ENCODE measurements at regions not wholly inside any gene's neighbourhood (a gene's known extent, or its start where the extent isn't known, plus 50 kb on each side); places are given as distances from the start of the nearest gene placed in this dataset.

DNA sequence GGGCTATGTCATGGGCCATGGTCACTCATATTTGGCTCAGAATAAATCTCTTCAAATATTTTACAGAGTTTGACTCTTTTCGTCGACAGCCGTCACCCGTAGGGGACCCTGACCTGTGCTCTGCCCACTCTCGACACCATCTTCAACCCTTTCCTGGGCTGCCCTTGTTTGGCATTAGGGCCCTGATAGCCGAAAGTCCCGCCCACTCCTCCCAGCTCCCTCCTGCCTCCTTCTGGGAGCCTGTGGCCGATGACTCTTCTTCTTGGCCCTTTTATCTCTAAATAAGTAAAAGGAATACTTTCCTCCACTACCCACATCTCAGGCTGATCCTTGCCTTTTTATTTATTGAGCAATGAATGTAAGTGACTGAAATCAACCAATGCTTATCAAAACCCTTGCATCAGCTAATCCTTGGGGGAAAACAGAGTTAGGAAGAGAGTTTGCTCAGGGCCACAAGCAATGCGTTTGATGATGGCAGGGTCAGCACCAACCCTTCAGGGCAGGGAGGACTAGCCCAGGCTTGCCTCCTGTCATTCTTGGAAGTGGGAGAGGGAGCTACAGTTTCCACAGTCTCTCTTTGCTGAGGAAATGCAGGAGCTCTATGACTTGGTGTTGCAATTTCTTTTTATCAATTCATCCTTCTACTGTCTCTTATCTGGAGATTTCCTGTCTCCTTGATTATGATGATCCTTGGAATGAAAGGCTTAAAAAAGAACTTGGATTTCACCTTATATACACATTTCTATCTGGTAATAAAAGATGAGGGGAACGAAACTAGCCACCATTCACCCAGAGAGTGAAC, 218.2 kb upstream of the PODXL start:
- Histone ChIP-seq H3K36me3 (no peaks in the 10 kb centered on the region), H3K4me1 (no peaks in the 10 kb centered on the region), H3K4me3 (no peak overlapping the region), H3K27me3 (no peaks in the 10 kb centered on the region), H3K27ac (no peak overlapping the region), H3K9me3 (no peaks in the 10 kb centered on the region), H3K9ac (ENCODE audit: low read depth in 2 of 2, low read length in 2 of 2) (no peak overlapping the region)
- TF ChIP-seq, protein P1, sequence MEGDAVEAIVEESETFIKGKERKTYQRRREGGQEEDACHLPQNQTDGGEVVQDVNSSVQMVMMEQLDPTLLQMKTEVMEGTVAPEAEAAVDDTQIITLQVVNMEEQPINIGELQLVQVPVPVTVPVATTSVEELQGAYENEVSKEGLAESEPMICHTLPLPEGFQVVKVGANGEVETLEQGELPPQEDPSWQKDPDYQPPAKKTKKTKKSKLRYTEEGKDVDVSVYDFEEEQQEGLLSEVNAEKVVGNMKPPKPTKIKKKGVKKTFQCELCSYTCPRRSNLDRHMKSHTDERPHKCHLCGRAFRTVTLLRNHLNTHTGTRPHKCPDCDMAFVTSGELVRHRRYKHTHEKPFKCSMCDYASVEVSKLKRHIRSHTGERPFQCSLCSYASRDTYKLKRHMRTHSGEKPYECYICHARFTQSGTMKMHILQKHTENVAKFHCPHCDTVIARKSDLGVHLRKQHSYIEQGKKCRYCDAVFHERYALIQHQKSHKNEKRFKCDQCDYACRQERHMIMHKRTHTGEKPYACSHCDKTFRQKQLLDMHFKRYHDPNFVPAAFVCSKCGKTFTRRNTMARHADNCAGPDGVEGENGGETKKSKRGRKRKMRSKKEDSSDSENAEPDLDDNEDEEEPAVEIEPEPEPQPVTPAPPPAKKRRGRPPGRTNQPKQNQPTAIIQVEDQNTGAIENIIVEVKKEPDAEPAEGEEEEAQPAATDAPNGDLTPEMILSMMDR (IDR thresholded peaks at IDR 0.05) = no peak
- no peak for DNase-seq
- intact Hi-C loops (cut with DNase I) = no loop called here

DNA sequence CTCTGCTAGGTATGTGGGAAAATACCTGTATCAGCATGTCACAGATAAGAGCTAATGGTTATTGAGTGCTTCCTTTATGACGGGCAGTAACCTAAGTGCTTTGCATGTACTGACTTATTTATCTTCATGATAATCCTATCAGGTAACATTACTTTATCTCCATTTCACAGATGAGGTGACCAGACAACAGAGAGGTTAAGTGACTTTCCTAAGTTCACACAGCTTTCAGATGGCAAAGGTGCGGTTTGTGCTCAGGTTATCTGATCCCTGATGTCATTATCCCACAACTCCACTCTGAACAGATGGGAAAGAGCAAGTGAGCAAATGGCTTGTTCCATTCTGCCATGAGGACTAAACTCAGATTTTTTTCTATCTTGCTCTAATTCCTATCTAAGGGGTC, 217.0 kb upstream of the PODXL start:
- H3K4me3 ChIP-seq = no peak overlapping the region
- H3K4me1 ChIP-seq = no peaks in the 10 kb centered on the region
- H3K36me3 ChIP-seq = no peaks in the 10 kb centered on the region
- no peaks in the 10 kb centered on the region for H3K27me3 ChIP-seq
- TF ChIP-seq, protein P1 (IDR thresholded peaks at IDR 0.05) = no peak
- no peak for DNase-seq
- H3K27ac ChIP-seq = no peak overlapping the region
- H3K9ac ChIP-seq (ENCODE audit: low read depth in 2 of 2, low read length in 2 of 2) = no peak overlapping the region
- intact Hi-C loops (cut with DNase I) = loop anchor here (2.0 kb wide), 1 partner anchor 37 kb away; no protein-coding TSS in a partner anchor
- H3K9me3 ChIP-seq = no peaks in the 10 kb centered on the region

DNA sequence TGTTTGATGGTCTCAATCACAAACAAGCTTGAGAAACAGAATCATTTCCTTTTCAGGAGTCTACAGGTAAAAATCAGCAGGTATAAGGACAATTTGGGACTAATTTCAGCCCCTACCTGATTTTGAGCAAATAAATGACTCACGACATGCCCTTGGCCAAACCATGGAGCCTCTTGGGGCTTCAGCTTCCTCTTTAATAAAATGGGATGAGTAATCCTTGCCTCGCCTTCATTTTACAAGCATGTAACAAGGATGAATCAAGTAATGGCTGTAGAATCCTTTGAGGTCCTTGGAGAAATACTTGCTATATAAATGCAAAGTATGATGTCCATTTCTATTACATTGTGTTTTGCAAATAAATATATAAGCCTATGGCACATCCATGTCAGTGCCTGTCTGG, 212.8 kb upstream of the PODXL start:
- H3K9me3 ChIP-seq = no peaks in the 10 kb centered on the region
- TF ChIP-seq, protein P1 (IDR thresholded peaks at IDR 0.05) = no peak
- H3K36me3 ChIP-seq = no peaks in the 10 kb centered on the region
- intact Hi-C loops (cut with DNase I) = no loop called here
- H3K27me3 ChIP-seq = no peaks in the 10 kb centered on the region
- no peak overlapping the region for H3K9ac ChIP-seq (ENCODE audit: low read depth in 2 of 2, low read length in 2 of 2)
- no peaks in the 10 kb centered on the region for H3K4me1 ChIP-seq
- no peak overlapping the region for H3K4me3 ChIP-seq
- no peak overlapping the region for H3K27ac ChIP-seq
- no peak for DNase-seq

DNA sequence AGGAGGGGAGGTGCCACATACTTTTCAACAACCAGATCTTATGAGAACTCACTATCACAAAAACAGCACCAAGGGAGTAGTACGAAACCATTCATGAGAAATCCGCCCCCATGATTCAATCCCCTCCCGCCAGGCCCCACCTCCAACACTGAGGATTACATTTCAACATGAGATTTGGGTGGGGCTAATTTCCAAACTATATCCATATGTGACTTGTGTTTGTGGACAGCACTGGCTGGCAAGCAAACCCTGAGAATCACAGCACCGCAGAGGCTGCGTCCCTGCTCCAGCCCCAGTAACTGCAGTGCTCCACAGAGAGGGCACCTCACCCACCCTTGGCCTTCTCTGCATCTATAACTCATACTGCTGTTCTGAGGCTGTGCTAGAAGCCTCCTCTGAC, 211.2 kb upstream of the PODXL start:
- TF ChIP-seq, protein P1 (IDR thresholded peaks at IDR 0.05) = no peak
- Histone ChIP-seq H3K36me3 (no peaks in the 10 kb centered on the region), H3K27ac (no peak overlapping the region), H3K4me1 (no peaks in the 10 kb centered on the region), H3K27me3 (no peaks in the 10 kb centered on the region), H3K4me3 (no peak overlapping the region), H3K9me3 (no peaks in the 10 kb centered on the region), H3K9ac (ENCODE audit: low read depth in 2 of 2, low read length in 2 of 2) (no peak overlapping the region)
- no peak for DNase-seq
- intact Hi-C loops (cut with DNase I) = no loop called here

DNA sequence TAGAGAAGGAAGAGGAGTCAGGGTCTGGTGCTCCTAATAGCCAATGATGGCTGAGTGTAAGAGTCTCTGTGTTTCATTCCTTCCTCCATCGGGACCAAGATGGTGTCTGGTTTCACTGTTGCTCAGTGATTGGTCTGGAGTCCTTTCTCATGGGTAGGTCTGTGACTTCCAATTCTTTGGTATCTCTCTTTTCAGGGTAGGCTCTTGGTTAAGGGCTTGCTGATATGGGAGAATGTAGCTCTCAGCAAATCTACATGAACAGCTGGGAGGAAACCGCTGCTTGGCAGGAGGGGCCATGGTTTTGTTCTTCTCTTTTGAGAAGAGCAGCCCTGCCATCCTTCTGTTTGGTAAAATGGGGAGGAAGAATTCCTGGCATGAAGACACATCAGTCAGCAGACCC, 209.1 kb upstream of the PODXL start:
- no peaks in the 10 kb centered on the region for H3K27me3 ChIP-seq
- no peaks in the 10 kb centered on the region for H3K36me3 ChIP-seq
- intact Hi-C loops (cut with DNase I) = no loop called here
- no peaks in the 10 kb centered on the region for H3K9me3 ChIP-seq
- no peak for DNase-seq
- no peak overlapping the region for H3K27ac ChIP-seq
- H3K4me3 ChIP-seq = no peak overlapping the region
- no peak overlapping the region for H3K9ac ChIP-seq (ENCODE audit: low read depth in 2 of 2, low read length in 2 of 2)
- TF ChIP-seq, protein P1 (IDR thresholded peaks at IDR 0.05) = no peak
- no peaks in the 10 kb centered on the region for H3K4me1 ChIP-seq
